Esophagus squamous epithelium (tissue), 5 donors: ENCODE measurements at regions not wholly inside any gene's neighbourhood (a gene's known extent, or its start where the extent isn't known, plus 50 kb on each side); places are given as distances from the start of the nearest gene placed in this dataset.

Experiments
- DNase-seq: peaks from one replicate; lab custom pipeline; 2025; lab: John Stamatoyannopoulos, UW
- H3K27ac ChIP-seq, 4 donors: fragments of 200-600 bp; sonication (generic); one replicate each; pipeline ENCODE4 v1.5.1; 2016 to 2019; ENCODE audit warnings: mild to moderate bottlenecking in 1 of 4
- H3K27me3 ChIP-seq, 4 donors: fragments of 200-600 bp; sonication (generic); 1 replicate in 3 of 4; 2 replicates in 1 of 4; pipeline versions ENCODE4 v1.5.1 to v1.6.0; 2017 to 2021; ENCODE audit warnings: antibody characterized with exemption in 1 of 4
- H3K36me3 ChIP-seq, 3 donors: fragments of 200-600 bp; sonication (generic); one replicate each; pipeline ENCODE4 v1.5.1; 2016 to 2019
- H3K4me1 ChIP-seq, 3 donors: fragments of 200-600 bp; sonication (generic); one replicate each; pipeline ENCODE4 v1.5.1; 2017 to 2019
- H3K4me3 ChIP-seq, 4 donors: fragments of 200-600 bp; sonication (generic); 1 replicate in 3 of 4; 2 replicates in 1 of 4; pipeline ENCODE4 v1.5.1; 2016 to 2019; ENCODE audit warnings: mild to moderate bottlenecking in 2 of 4, moderate library complexity in 1 of 4
- H3K9me3 ChIP-seq, 3 donors: fragments of 200-600 bp; sonication (generic); one replicate each; pipeline ENCODE4 v1.5.1; 2016 to 2019
- POLR2A ChIP-seq, 4 donors: fragments of 450-650 bp; IDR thresholded peaks; one replicate each; pipeline ENCODE4 v1.6.1; 2017; ENCODE audit warnings: antibody characterized with exemption in 4 of 4, mild to moderate bottlenecking in 4 of 4, moderate library complexity in 3 of 4
- WGBS, 2 donors: methylation state at CpG; one replicate each; pipeline ENCODE4 v1.1.5; 2018; 5-methylcytosine and 5-hydroxymethylcytosine counted together
- intact Hi-C: fragments of 100-400 bp; cut with DNase I; formaldehyde crosslinking; loops from one replicate; pipeline ENCODE4 v1.15.0; 2022
- TF ChIP-seq, protein P1 (sequence below), 6 experiments: fragments of 450-650 bp in 4 of 6; fragments of 200-600 bp in 2 of 6; sonication (generic) in 2 of 6; IDR thresholded peaks; one replicate each; pipeline ENCODE4 v1.5.1; 2016 to 2019; ENCODE audit warnings: antibody characterized with exemption in 6 of 6, mild to moderate bottlenecking in 4 of 6, moderate library complexity in 4 of 6
- donor health status: DM: yes; HTN: yes; CAD: no.

DNA sequence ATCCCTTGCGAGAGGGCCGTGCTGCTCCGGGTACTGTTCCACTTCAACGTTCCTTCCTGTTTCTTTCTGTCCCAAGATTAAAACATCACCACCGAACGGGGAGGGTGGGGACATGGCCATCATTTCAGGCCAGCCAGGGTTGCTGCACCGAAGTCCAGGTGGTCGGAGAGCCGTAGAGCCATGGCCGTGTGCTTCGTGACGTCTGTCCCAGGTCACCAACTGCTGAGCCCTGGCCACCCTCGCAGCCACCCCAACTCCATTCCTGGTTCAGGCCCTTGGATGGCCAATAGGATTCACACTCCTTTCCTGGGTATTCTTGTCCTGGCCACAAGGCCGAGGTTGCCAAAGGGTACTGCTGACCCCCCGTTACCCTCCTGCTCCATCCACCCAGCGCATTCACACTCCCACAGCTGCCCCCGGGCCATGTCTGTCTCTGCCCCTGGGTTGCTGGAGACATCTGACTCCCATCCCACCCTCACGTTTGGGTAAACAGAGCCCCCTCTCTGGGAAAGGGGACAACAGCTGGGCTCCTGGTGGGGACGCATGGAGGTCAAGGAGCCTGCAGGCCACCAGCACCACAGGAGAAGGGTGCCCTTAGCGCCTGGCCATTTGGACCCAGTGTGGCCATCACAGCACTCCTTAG lies 103.2 kb downstream of the HMX1 start:
- no peak for DNase-seq
- H3K4me3 ChIP-seq: no peak overlapping the region
- intact Hi-C loops: no loop called here
- 88 to 93% methylated on average over 14 to 15 of the region's 20 CpGs for WGBS, 2 donors
- H3K27ac ChIP-seq: no peak overlapping the region
- H3K9me3 ChIP-seq: no peaks in the 10 kb centered on the region
- H3K36me3 ChIP-seq: no peaks in the 10 kb centered on the region
- TF ChIP-seq, protein P1, sequence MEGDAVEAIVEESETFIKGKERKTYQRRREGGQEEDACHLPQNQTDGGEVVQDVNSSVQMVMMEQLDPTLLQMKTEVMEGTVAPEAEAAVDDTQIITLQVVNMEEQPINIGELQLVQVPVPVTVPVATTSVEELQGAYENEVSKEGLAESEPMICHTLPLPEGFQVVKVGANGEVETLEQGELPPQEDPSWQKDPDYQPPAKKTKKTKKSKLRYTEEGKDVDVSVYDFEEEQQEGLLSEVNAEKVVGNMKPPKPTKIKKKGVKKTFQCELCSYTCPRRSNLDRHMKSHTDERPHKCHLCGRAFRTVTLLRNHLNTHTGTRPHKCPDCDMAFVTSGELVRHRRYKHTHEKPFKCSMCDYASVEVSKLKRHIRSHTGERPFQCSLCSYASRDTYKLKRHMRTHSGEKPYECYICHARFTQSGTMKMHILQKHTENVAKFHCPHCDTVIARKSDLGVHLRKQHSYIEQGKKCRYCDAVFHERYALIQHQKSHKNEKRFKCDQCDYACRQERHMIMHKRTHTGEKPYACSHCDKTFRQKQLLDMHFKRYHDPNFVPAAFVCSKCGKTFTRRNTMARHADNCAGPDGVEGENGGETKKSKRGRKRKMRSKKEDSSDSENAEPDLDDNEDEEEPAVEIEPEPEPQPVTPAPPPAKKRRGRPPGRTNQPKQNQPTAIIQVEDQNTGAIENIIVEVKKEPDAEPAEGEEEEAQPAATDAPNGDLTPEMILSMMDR (IDR thresholded peaks at IDR 0.05): no peak
- TF ChIP-seq POLR2A (IDR thresholded peaks at IDR 0.05): no peak
- no peaks in the 10 kb centered on the region for H3K4me1 ChIP-seq
- H3K27me3 ChIP-seq: peaks cover 0 to 46% (median 0%) of the 10 kb centered on the region in 4 donors

DNA sequence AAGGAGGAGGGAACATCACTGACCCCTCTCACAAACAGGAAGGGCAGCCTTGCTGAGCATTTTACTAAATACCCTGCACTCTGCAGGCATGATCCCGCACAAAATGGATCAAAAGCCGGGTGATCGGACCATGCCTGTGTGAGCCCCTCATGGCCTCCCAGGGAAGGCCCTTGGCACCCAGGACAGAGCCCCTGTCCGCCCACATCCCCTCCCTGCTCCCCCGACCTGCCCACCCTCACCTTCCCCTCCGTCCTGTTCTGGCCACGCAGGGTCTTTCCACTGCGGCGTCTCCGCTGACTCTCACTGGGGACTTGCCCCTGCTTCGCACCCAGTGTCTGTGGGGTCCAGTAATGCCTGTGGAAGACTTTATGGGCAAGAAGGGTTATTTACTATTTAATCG lies 105.0 kb downstream of the HMX1 start:
- no peaks in the 10 kb centered on the region for H3K9me3 ChIP-seq
- TF ChIP-seq POLR2A (IDR thresholded peaks at IDR 0.05): no peak
- TF ChIP-seq, protein P1 (IDR thresholded peaks at IDR 0.05): no peak
- no peak for DNase-seq
- H3K4me3 ChIP-seq: no peak overlapping the region
- H3K27me3 ChIP-seq: peaks cover 0 to 59% (median 0%) of the 10 kb centered on the region in 4 donors
- intact Hi-C loops: no loop called here
- H3K36me3 ChIP-seq: no peaks in the 10 kb centered on the region
- no peaks in the 10 kb centered on the region for H3K4me1 ChIP-seq
- H3K27ac ChIP-seq: no peak overlapping the region
- 75 to 80% methylated on average over 12 of the region's 12 CpGs for WGBS, 2 donors

DNA sequence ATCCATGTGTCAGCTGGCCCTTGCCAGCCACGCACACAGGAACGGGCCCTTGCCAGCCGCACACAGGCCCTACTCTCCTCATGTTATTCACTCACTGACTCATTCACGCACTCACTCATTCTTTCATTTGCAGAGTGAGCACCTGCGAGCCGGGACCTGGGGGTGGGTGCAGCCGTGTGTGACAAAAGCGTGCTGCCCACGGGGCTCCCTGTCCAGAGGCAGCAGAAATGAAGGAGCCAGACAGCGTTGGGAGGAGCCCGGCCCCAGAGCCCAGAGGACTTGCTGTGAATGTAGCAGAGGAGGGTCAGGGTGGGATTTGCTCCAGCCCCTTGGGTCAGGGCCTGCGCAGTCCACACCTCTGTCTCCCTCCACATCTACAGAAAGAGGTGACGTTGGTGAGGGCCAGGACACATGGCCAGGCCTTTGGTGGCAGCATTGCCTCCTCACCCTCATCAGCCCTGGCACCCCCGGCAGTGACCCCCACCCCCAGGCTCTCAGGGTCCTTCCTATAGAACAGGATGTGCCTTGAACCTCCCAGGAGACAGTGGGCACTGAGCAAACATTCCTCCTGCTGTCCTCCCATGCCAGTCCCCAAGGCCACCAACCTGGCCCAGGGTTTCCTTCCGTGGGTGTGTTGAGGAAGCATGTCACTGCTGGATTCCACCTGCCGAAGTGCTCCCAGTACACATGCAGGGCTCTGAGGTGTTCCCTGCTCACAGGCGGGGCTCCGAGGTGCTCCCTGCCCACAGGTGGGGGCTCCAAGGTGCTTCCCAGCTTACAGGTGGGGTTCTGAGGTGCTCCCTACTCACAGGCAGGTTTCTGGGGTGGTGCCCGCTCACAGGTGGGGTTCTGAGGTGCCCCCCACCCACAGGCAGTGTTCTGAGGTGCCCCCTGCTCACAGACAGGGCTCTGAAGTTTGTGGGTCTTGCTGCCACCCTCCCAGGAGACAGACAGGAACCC lies 105.7 kb downstream of the HMX1 start:
- TF ChIP-seq, protein P1 (IDR thresholded peaks at IDR 0.05): no peak
- no peak for TF ChIP-seq POLR2A (IDR thresholded peaks at IDR 0.05)
- no peaks in the 10 kb centered on the region for H3K36me3 ChIP-seq
- H3K27me3 ChIP-seq: peaks cover 0 to 66% (median 0%) of the 10 kb centered on the region in 4 donors
- H3K27ac ChIP-seq: no peak overlapping the region
- H3K4me3 ChIP-seq: no peak overlapping the region
- no peaks in the 10 kb centered on the region for H3K9me3 ChIP-seq
- no peaks in the 10 kb centered on the region for H3K4me1 ChIP-seq
- DNase-seq: no peak
- WGBS, 2 donors: 39 to 49% methylated on average over 7 to 8 of the region's 19 CpGs
- intact Hi-C loops: no loop called here

DNA sequence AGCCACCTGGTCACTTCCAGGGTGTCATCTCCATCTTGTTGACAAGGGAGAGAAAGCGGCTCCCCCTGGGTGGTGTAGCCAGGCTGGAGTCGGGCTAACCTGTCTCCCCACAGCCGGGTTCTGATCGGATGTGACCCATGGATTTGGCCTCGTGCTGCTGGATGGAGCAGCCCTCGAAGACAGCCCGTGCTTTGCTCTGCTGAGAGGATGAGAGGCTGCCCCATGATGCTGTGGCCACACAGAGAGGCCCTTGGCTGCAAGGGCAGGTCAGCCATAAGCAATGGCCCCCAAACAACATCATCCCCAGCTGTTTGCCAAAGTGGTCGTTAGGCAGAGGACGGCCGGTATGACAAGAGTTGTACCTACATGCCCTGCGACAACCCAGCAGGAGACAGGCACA lies 106.6 kb downstream of the HMX1 start:
- intact Hi-C loops: no loop called here
- 84 to 93% methylated on average over 3 to 4 of the region's 11 CpGs for WGBS, 2 donors
- no peaks in the 10 kb centered on the region for H3K36me3 ChIP-seq
- H3K27ac ChIP-seq: no peak overlapping the region
- no peaks in the 10 kb centered on the region for H3K4me1 ChIP-seq
- TF ChIP-seq, protein P1 (IDR thresholded peaks at IDR 0.05): no peak
- TF ChIP-seq POLR2A (IDR thresholded peaks at IDR 0.05): no peak
- H3K4me3 ChIP-seq: no peak overlapping the region
- no peaks in the 10 kb centered on the region for H3K9me3 ChIP-seq
- H3K27me3 ChIP-seq: peaks cover 0 to 72% (median 0%) of the 10 kb centered on the region in 4 donors
- DNase-seq: no peak
